Hematopoietic multipotent progenitor cell treated with erythropoietin and hydrocortisone succinate and interleukin-3 and kit ligand, for 8 days (in vitro differentiated cells): ENCODE measurements at regions not wholly inside any gene's neighbourhood (a gene's known extent, or its start where the extent isn't known, plus 50 kb on each side); places are given as distances from the start of the nearest gene placed in this dataset.

Experiments
- DNase-seq: peaks from one replicate; pipeline ENCODE4 v3.0.0-alpha.2; 2015

DNA sequence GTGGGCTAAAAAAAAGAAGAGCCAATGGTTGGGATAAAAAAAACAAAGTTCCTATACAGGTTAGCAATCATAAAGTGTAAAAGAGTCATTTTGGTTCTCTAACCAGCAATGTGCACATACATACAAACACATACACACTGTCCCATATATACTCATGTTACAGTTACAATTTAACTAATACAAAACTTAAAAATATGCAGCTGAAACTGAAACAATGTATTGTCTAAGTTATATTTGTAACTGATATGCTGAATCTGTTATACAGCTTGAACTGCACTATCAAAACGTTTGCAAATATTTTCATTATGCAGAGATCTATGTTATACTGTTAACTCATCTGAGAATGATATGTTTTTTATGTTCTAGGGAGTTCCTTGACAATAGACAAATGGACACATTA lies 173.7 kb downstream of the KLF12 start:
- DNase-seq, result no peak

DNA sequence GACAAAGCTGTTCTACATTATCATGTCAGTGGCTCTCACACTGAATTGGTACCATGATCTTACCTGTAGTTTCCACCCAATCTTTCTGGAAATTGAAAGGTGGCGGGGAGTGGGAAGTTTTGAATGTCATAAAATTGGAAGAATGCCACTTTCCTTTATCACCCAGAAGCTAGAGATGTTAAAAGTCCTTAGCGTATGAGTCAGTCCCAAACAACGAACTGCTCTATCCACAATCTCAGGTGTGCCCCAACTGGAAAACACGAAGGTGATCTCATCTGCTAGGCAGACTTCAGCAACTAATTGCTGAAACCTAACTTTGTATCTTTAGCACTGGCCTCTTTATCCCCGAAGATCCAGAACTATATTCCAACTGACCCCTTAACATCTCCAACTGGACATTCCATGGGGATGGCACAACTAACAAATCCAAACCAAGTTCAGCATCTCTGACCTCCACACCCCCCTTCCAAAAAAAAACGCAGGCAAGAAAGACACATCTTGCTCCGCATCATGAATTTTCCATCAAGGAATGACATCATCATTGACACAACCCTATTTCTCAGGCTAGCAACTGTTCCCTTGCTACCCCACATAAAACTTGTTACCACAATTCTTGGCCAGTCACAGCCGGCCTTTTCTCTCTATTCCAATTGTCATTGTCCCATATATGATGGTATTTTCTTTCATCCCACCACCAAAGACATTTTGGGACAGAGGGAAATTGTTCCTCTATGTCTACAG lies 175.4 kb downstream of the KLF12 start:
- DNase-seq, result no peak

DNA sequence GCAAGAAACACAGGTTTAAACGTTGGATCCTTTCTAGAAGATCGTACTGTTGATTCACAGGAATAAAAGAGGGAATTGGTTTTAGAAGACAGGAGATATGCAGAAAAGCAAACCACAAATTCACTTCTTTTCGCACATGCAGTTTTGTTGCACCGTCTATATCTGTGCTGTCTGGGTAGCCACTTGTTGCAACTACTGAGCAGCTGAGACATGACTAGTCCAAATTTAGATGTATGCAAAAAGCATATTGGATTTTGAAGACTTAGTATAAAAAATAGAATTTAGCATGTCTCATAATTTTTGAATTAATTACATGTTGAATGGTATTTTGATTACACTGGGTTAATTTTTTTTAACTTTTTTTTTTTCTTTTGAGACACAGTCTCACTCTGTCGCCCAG lies 176.3 kb downstream of the KLF12 start:
- DNase-seq, result no peak

DNA sequence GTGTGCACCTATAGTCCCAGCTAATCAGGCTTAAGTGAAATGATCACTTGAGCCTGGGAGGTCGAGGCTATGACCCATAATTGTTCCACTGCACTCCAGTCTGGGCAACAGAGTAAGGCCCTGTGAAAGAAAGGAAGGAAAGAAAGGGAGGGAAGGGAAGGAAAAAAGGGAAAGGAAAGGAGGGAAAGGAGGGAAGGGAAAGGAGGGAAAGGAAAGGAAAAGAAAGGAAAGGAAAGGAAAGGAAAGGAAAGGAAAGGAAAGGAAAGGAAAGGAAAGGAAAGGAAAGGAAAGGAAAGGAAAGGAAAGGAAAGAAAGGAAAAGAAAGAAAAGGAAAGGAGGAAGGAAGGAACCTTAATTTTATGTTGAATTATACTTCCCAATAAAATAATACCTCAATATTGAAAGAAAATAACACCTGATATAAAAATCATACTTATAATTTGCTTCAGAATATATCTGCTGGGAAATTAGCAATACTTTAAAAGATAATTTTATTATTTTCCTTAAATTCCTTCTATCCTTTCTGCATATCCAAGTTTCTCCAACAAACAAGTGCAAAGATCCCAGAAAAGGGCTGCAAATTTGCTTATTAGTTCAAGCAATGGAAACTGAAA lies 177.3 kb downstream of the KLF12 start:
- no peak for DNase-seq

DNA sequence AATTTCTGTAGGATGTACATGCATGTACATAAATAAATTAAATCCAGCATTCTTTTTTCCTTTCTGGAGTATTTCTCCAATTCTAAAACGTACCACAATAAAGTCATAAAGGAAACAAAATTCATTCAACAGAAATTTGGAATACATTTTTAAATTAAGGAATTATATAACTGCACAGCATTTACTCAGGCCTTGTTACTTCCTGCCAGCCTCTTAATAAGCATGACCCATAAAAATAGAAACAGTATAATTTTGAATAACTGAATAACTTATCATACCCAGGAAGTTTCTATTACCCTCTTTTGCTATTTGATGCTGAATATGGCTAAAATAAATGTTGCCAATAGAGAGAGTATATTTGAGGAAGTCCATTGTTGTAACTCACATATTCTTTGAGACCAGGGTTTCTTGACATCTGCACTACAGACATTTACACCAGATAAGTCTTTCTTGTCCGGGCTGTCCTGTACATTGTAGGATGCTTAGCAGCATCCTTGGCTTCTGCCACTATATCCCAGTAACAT lies 178.2 kb downstream of the KLF12 start:
- DNase-seq, result no peak

DNA sequence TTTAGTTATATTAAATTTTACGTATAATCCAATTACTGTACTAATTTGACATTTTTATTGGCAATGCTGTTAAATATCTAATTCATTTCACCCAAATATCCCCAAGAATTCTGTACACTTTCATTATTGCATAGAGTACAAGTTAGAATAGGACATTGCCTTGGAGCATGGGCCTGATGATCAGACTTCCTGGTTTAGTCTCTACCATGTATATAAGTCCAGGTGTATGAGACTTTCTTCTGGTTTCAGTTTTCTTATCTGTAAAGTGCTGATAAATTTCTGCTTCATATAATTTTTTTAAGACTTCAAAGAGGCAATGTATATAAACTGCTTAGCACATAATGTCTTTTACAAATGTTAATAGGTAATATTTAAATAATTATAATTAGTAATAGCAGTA lies 179.4 kb downstream of the KLF12 start:
- DNase-seq, result no peak

DNA sequence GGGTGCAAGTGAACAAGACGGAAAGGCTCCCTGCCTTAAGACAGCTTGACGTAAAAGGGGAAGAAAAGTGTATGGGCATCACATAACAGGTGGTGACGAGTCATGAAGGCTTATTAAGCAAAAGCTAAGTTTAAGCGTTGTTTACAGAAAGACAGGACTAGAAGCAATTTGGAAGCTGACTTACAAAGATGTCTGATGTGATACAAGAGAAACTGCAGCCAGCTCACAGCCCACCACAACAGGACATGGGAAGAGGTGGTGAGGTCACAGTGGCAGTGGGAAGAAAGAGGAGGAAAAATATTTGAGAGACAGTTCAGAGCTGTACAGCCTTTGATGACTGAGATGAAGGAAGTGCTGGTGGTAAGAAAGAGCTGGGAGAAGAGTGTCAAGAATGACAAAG lies 181.6 kb downstream of the KLF12 start:
- DNase-seq, result no peak

DNA sequence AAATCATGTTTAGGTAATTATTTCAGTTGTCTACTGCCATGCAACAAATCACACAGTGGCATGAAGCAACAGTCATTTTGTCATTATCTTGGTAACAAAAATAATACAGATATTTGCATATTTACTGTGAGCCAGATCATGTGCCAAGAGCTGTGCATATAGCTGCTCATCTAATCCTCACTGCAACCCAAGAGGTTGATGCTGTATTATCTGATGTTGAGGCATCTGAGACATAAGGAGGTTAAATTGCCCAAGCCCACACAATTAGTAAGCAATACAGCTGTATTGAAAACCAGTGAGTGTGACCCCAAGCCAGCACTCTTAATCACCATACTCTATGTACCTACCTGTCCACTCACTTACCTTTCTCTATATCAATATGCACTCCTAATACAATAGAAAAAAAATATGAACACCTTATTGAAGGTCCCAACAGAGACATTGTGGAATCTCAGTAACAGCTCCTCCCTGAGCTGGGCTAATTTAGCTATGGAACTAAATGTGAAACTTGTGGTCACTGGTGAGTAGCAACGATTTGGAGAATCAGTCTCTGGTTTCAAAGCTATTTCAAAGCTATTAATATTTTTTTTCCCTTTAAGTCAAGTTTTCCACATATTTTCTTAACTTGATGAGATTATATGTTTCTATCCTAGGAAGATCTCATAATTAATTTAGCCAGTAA lies 185.2 kb downstream of the KLF12 start:
- no peak for DNase-seq

DNA sequence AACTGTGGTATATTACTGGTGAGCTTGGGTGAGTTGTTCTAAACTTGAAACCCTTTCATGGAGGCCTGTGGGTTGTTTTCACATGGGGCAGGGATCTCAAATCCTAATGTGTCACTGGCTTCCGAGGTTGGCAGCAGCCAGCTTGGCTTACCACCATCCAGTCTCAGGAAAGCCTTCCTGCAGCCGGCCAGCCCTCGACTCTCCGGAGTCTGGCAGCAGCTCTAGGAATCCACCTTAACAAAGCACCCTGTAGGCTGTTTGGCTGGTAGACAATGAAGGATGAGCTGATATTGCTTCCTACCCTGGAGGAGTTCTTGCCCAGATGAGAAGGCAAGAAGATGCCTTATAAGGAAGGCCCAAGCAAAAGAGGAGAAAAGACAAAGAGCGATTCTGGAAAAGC lies 188.3 kb downstream of the KLF12 start:
- DNase-seq, result no peak

DNA sequence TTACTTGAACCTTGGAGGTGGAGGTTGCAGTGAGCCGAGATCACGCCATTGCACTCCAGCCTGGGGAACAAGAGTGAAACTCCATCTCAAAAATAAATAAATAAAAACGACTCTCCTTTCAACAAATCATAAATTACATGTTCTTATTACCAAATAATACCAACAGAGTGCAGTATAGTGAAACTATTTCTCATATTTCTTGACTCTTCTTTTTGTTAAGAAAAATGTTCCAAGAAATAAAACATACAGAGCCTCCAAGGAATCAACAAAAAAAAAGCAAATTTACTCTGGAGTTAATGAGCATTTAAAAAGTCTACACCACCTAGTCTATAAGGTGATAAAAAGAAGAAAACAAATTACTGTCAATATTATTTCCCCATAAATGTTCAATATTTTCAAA lies 188.8 kb downstream of the KLF12 start:
- DNase-seq, result no peak

DNA sequence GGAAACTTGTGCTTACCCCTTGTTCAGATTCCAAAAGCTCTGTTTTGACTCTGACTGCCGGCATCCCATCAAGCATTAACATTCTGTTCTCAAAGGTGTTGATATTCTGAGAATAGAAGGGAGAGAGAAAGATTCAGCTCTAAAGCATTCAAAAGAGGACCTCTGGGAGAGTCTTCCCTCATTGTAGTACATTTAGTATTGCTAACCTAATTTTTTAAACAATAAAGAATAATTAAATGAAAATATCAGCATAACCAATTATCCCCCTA lies 190.3 kb downstream of the KLF12 start:
- no peak for DNase-seq

DNA sequence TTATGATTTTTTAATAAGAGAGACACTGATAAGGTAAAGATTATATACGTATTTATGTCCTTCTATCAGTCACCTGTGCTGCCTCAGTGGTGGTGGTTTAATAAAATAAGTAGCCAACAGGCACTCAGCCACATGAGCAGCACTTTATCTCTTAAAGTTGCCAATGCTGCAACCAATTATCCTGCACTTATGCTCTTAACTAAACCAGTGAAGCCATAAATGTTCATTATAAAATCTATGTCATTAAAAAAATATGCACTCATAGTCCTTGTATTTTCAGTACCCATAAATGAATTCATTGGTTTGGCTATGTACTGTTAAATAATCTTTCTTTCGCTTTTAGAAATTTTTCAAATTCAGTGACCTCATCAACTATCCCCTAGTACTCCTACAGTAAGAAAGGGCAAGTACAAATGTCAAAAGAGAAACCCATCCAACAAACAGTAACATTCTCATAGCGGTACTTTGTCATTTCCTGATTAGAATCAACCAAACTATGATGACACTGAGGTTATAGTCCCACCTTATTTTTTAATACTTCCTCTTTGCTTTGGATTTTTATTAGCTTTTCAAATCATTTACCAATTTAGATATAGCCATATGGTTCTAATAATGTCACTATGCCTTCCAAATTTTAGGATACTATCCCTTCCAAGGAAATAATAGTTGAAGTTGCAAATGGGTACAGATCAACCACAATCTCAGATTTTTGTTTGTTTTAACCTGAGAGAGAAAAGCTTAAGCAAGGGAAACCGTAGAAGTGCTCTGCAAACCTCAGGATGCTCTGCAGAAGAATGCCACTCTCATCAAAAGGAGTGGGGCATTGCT lies 190.9 kb downstream of the KLF12 start:
- no peak for DNase-seq

DNA sequence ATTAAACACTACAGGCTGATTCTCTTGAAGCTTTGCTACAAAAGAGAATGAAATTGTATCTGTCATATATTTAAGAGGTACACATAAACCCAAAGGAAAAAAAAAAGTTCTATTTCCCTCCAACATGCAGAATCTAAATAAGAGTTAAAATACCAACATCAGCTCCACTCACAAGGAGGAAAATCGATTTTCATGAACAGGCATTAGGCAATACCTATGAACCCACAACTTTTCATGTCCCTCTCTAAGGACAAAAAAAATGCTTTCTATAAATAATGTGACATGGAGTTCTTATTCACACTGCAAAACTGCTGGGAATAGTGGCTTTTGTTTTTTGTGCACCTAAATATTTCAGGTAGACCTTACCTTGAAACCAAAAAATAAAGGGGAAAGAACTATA lies 192.5 kb downstream of the KLF12 start:
- no peak for DNase-seq

DNA sequence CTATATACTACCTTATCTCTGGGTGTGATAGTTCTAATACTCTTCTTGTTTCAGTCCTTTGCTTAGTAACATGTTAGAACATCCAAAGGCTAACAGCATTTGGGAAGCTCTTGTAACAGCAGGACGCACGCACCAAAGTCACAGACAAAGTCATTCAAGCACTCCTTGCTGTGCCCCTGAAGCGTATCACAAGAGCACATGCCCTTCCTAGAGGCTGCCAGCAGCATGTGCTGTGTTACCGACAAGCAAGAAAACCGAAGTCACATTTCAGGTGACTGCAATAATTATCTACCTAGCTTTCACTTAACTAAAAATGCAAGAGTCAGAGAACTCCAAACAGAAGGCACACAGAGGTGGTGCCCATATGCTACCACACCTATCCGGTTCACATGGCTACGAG lies 194.1 kb downstream of the KLF12 start:
- no peak for DNase-seq

DNA sequence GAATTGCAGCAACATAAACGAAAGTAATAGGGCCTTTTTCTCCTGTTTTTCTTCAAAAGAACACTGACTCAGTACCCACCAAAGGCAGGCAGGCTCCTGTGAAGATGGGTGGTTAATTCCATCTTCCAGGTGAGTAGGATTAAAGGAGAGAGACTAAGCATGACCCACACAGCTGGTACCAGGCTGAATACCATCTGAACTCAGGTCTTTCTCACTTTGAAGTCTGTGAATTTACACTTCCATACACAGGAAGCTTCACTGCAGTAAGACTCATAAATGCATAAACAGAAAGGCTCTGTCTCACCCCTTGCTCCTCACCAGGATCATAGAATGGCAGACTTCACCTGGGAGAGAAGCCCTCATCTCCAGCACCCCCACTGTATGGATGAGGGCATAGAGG lies 194.6 kb downstream of the KLF12 start:
- no peak for DNase-seq

DNA sequence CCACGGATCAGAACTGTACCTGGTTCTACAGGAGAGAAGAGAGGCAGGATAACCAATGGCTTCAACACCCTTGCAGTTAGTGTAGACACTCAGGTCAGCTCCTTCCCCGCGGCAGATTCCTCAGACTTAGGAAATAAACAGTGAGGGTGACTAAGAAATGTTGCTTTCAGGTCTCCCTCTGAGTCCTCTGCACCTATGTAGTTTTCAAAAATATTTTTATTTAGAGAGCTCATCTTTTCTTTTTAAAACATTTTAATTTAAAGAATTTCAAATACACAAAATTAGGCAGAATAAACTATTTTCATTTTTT lies 195.2 kb downstream of the KLF12 start:
- no peak for DNase-seq

DNA sequence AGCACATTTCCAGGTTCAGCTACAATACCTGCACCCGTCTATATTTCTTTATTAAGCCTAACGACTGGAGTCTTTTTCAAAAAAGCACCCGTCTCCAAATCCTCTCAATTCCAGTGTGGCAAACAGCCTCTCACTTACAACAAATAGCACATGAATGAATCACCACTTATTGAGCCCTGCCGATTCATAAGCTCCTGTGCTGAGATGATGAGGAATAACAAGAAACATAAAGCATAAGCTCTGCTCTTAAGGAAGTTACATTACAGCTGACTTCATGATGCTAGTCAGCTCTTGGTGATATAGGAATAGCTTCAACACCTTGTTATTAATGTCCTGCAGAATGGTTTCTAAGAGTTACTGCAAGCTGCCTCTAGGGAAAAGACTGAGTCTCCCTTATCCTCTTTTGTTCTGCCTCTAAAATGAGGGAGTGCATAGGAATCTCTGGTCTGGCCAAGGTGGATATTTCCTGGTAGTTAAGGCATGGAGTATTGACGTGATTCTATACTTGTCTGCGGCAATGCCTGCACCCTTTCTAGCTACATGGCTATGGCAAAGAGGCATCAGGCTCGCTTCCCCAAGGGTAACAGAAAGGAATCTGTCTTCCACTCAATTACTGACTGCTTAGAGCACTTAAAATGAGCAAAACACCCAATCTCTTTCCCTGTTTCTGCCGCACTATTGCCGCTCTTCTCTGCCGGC lies 195.7 kb downstream of the KLF12 start:
- no peak for DNase-seq

DNA sequence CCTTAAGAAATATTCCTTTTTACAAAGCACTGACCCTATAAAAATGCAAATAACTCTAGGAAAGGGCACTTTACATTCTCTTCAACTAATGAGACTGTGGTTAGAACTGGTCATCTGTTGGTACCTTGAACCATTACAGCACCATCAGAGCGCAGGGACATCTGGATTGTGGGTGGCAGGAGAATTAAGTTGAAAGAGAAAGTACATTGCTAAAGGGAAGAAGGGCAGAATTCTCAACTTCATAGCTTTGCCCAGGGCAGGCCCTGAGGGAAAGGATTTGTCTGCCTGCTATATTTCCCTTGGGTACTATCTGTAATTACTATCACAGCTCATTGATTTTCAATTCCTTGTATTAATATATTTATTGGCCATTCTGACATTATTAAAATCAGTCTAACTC lies 196.8 kb downstream of the KLF12 start:
- no peak for DNase-seq

DNA sequence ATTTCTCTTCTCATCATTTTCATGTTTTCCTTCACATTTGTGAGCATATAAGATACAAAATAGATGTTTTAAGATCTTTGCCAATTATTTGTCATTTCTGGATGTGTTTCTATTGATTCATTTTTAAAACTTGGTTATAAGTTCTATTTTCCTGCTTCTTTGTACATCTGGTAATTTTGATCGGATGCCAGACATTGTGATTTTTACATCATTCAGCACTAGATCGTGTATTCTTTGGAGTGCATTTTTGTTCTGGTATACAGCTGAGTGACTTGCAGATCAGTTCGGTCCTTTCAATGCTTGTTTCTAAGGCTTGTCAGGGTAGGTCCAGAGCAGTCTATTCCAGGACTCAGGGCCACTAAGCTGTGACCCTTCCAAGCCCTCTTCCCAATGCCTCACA lies 198.2 kb downstream of the KLF12 start:
- no peak for DNase-seq

DNA sequence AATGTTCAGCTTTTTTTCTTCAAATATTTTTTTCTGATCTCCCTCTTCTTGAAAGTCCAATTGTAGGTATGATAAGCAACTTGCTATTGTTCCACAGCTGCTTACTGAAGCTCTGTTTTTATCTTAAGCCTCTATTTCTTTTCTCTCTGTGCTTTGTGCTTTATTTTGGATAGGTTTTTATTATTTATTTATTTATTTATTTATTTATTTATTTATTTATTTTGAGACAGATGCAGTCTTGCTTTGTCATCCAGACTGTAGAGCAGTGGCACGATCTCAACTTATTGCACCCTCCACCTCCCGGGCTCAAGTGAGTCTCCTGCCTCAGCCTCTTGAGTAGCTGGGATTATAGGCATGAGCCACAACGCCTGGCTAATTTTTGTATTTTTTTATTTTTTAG lies 199.4 kb downstream of the KLF12 start:
- no peak for DNase-seq

DNA sequence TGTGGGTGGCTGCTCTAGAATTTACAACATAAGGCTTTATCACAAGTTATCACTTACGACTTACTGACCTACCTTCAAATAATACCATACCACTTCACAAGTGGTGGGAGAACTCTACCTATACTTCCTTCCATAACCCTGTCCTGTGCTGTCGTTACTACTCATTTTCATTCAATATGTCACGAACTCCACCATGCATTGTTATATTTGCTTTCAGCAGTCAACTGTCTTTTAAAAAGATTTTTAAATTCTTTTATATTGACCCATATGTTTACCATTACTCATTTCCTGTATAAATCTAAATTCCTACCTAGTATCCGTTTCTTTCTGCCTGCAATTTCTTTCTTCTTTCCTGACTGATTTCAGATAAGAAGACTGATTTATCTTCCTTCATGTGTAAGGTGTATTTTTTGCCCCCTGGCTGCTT lies 200.0 kb downstream of the KLF12 start:
- no peak for DNase-seq

DNA sequence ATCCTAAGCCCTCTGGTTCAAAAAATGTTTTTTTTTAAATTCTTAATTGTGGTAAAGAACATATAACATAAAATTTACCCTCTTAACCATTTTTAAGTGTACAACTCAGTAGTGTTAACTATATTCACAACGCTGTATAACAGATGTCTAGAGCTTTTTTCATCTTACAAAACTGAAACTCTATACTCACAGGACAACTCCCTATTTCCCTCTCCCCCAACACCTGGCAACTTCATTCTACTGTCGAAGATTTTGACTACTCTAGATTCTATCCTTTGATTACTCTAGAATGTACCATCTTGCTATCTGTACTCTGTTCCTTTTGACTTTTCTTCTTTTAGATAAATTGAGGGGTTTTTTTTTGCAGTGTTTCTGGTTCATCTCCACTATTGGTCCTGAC lies 200.4 kb downstream of the KLF12 start:
- no peak for DNase-seq

DNA sequence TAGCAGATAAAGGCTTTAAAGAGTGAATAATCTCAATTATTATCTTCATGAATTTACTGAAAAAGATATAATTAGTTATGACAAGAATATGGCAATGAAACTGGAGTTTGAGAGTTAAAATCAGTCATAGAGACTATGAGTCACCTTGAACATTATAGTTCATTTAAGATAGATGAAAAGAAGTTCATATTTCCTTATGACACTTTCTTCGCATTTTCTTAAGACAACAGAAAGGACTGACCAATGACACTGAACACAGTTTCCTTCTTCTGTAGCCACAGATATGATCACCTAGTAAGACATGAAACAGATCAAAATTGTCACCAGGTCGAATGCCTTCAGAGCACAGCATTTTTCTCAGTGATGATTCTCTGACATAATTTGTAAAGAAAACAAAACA lies 202.1 kb downstream of the KLF12 start:
- DNase-seq, result no peak
